Calu3 (cell line): ENCODE measurements at regions not wholly inside any gene's neighbourhood (a gene's known extent, or its start where the extent isn't known, plus 50 kb on each side); places are given as distances from the start of the nearest gene placed in this dataset.

Experiments used
- BruUV-seq: library from RNA; stranded (reverse); fragments of 400-500 nt; replicated peaks from 2 replicates; lab custom pipeline; 2021; lab: Mats Ljungman, UMichigan
- CTCF ChIA-PET: fragments of 300-600 bp; sonication (Branson Sonifier 250); formaldehyde crosslinking; loops from one replicate; lab custom pipeline; 2022; ENCODE audit warnings: antibody characterized with exemption; lab: Charles Lee
- DNase-seq: peaks from one replicate; pipeline ENCODE4 v3.0.0; 2022
- H3K27ac Mint-ChIP-seq: one replicate; pipeline ENCODE4 v1.8.0; 2022; ENCODE audit warnings: mixed read lengths; ENCODE audit not compliant: unreplicated experiment
- H3K27me3 Mint-ChIP-seq: one replicate; pipeline ENCODE4 v1.8.0; 2022; ENCODE audit warnings: mixed read lengths; ENCODE audit not compliant: unreplicated experiment
- H3K36me3 Mint-ChIP-seq: one replicate; pipeline ENCODE4 v1.8.0; 2022; ENCODE audit warnings: mild to moderate bottlenecking, moderate library complexity, mixed read lengths; ENCODE audit not compliant: insufficient read depth, unreplicated experiment
- H3K4me1 Mint-ChIP-seq: one replicate; pipeline ENCODE4 v1.8.0; 2022; ENCODE audit warnings: mild to moderate bottlenecking, low read depth, mixed read lengths; ENCODE audit not compliant: unreplicated experiment
- H3K4me3 Mint-ChIP-seq: one replicate; pipeline ENCODE4 v1.8.0; 2022; ENCODE audit warnings: mild to moderate bottlenecking, low read depth, moderate library complexity, mixed read lengths; ENCODE audit not compliant: unreplicated experiment
- H3K9me3 Mint-ChIP-seq: one replicate; pipeline ENCODE4 v1.8.0; 2022; ENCODE audit warnings: low read depth, mixed read lengths; ENCODE audit not compliant: unreplicated experiment
- intact Hi-C: fragments of 100-400 bp; cut with micrococcal nuclease; formaldehyde crosslinking; loops from one replicate; pipeline ENCODE4 v1.10.0; 2022; ENCODE audit not compliant: unreplicated experiment
- TF ChIP-seq, protein P1 (sequence below): fragments of 200-600 bp; IDR thresholded peaks from one replicate; pipeline ENCODE4 v1.8.0; 2022; ENCODE audit warnings: antibody characterized with exemption; ENCODE audit not compliant: unreplicated experiment

DNA sequence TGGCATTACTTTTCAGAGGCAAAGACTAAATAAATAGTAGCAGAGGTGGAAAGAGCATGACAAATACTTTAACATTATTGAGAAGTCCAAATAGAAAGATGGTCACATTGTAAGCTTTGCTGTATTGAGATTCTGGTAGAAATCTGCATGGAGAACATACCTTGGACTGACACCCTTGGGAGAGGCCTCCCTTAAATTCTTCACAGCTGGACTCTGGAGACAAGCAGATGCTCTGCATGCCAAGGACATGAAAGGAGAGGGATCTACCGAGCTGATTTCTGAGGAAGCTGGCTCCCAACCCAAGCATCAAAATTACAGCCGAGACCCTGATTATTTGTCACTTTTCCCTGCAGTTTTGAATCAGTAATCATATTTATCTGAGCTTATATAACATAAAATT is 212.5 kb upstream of the COL8A1 start:
- no peaks in the 10 kb centered on the region for H3K36me3 Mint-ChIP-seq
- no TSS peak for BruUV-seq
- H3K9me3 Mint-ChIP-seq = no peaks in the 10 kb centered on the region
- CTCF ChIA-PET = no interaction called here
- no peak overlapping the region for H3K27ac Mint-ChIP-seq
- TF ChIP-seq, protein P1, sequence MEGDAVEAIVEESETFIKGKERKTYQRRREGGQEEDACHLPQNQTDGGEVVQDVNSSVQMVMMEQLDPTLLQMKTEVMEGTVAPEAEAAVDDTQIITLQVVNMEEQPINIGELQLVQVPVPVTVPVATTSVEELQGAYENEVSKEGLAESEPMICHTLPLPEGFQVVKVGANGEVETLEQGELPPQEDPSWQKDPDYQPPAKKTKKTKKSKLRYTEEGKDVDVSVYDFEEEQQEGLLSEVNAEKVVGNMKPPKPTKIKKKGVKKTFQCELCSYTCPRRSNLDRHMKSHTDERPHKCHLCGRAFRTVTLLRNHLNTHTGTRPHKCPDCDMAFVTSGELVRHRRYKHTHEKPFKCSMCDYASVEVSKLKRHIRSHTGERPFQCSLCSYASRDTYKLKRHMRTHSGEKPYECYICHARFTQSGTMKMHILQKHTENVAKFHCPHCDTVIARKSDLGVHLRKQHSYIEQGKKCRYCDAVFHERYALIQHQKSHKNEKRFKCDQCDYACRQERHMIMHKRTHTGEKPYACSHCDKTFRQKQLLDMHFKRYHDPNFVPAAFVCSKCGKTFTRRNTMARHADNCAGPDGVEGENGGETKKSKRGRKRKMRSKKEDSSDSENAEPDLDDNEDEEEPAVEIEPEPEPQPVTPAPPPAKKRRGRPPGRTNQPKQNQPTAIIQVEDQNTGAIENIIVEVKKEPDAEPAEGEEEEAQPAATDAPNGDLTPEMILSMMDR = no peak
- intact Hi-C loops = no loop called here
- no peak for DNase-seq
- no peaks in the 10 kb centered on the region for H3K27me3 Mint-ChIP-seq
- H3K4me3 Mint-ChIP-seq = no peak overlapping the region
- no peaks in the 10 kb centered on the region for H3K4me1 Mint-ChIP-seq

DNA sequence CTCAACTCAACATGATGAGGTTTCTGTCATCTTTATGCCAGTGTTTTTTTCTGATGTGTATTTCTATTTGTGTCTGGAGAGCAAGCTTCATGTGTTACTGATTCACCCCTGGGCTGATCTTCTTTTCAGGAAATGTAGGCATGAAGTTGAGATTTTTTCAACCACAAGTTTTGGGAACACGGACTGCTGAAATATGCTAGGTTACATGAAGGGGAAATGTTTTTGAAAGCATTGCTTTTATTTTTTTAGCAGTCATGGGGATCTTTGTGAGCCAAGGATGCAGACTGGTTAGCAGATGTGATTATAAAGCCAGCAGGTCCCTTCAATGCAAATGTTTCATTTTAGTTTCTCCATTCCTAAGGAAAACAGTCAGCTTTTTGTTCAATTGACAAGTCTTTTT is 219.3 kb upstream of the COL8A1 start:
- Mint-ChIP-seq H3K27ac (no peak overlapping the region), H3K36me3 (no peaks in the 10 kb centered on the region), H3K4me3 (no peak overlapping the region), H3K9me3 (peaks cover 4% of the 10 kb centered on the region), H3K27me3 (no peaks in the 10 kb centered on the region), H3K4me1 (no peaks in the 10 kb centered on the region)
- no TSS peak for BruUV-seq
- DNase-seq = no peak
- CTCF ChIA-PET = interaction anchor here (0.7 kb wide), 1 partner anchor 12 kb away, joined by 3 read pairs; no protein-coding TSS in a partner anchor
- intact Hi-C loops = no loop called here
- TF ChIP-seq, protein P1 = no peak

DNA sequence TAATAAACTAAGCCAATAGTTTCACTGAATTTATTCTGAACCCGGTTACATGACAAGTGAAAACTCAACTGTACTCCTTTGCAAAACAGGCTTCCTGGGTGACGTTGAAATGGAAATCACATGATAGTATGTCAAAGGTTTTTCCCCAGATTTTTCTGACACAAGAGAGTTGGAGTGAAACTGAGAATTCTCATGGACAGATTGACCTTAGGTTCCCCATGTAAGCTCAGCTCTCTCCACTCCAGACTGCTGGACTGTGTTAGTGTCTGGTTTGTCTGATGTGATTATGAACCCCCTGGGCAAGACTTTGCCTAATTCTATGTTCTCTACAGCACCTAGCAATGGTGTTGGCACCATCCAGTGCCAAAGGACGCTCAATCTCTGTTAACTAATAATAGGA is 219.7 kb upstream of the COL8A1 start:
- Mint-ChIP-seq H3K27ac (no peak overlapping the region), H3K4me1 (no peaks in the 10 kb centered on the region), H3K27me3 (no peaks in the 10 kb centered on the region), H3K9me3 (peaks cover 4% of the 10 kb centered on the region), H3K36me3 (no peaks in the 10 kb centered on the region), H3K4me3 (no peak overlapping the region)
- CTCF ChIA-PET = interaction anchor here (0.7 kb wide), 1 partner anchor 11 kb away, joined by 3 read pairs; no protein-coding TSS in a partner anchor
- TF ChIP-seq, protein P1 = no peak
- intact Hi-C loops = no loop called here
- DNase-seq = no peak
- no TSS peak for BruUV-seq

DNA sequence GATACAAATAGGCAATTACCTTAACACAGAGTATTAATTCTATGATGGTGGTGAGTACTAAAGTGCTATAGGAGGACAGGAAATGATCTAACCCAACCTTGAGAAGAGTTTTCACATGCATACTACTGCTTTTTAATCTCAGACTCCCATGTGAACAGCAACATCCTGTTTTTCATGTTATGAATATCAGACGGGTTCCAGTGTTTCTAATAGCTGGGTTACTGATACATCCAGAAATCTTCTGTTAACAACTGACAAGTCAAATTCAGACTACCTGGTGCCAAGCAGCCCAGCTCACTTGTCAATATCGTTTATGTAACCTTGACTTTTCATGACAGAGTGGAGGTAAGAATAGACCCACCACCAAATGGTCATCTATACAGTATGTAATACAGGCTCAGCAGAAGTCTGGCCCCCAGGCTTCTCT is 220.2 kb upstream of the COL8A1 start:
- intact Hi-C loops = no loop called here
- Mint-ChIP-seq H3K27me3 (no peaks in the 10 kb centered on the region), H3K4me1 (no peaks in the 10 kb centered on the region), H3K4me3 (no peak overlapping the region), H3K9me3 (peaks cover 4% of the 10 kb centered on the region), H3K36me3 (no peaks in the 10 kb centered on the region), H3K27ac (no peak overlapping the region)
- TF ChIP-seq, protein P1 = no peak
- DNase-seq = no peak
- no TSS peak for BruUV-seq
- CTCF ChIA-PET = no interaction called here
